ENCODE measurements at regions not wholly inside any gene's neighbourhood (a gene's known extent, or its start where the extent isn't known, plus 50 kb on each side); places are given as distances from the start of the nearest gene placed in this dataset.

GRCh38 chr1:82337635-82338034 lies 536.9 kb downstream of the ADGRL2 start:
- Histone ChIP-seq H3K36me3 (ENCODE audit: insufficient read depth, low read length) (no peaks in the 10 kb centered on the region), H4K20me1 (ENCODE audit: insufficient read depth, low read length) (no peaks in the 10 kb centered on the region), H3K4me1 (ENCODE audit: insufficient read depth, low read length, severe bottlenecking) (no peaks in the 10 kb centered on the region), H3K9me2 (ENCODE audit: low read depth, low read length) (no peaks in the 10 kb centered on the region), H3K27me3 (ENCODE audit: insufficient read depth, low read length) (no peaks in the 10 kb centered on the region), H3K79me2 (ENCODE audit: insufficient read depth, low read length) (no peaks in the 10 kb centered on the region), H3K4me3 (ENCODE audit: low read depth, low read length, poor library complexity, severe bottlenecking) (no peak overlapping the region), H3K27ac (ENCODE audit: low read depth, low read length, poor library complexity, severe bottlenecking) (no peak overlapping the region), H3K4me2 (ENCODE audit: low read length) (no peak overlapping the region), H3K9me3 (ENCODE audit: low read length) (no peaks in the 10 kb centered on the region), H2AFZ (ENCODE audit: low read length) (no peak overlapping the region), H3F3A (ENCODE audit: insufficient read depth, low read length) (no peaks in the 10 kb centered on the region), H3K9ac (ENCODE audit: low read length) (no peak overlapping the region)
- TF ChIP-seq EZH2 (IDR thresholded peaks at IDR 0.05; ENCODE audit: borderline replicate concordance, low read length) (no peak), CTCF (IDR thresholded peaks at IDR 0.05; ENCODE audit: low read length) (no peak)

GRCh38 chr1:82330330-82330729 lies 529.6 kb downstream of the ADGRL2 start:
- H3K9ac ChIP-seq (ENCODE audit: low read length) = no peak overlapping the region

GRCh38 chr1:82329226-82329625 lies 528.5 kb downstream of the ADGRL2 start:
- Histone ChIP-seq H3K27ac (ENCODE audit: low read depth, low read length, poor library complexity, severe bottlenecking) (no peak overlapping the region), H3K4me3 (ENCODE audit: low read depth, low read length, poor library complexity, severe bottlenecking) (no peak overlapping the region), H3K79me2 (ENCODE audit: insufficient read depth, low read length) (no peaks in the 10 kb centered on the region), H3K9me3 (ENCODE audit: low read length) (peaks cover 3% of the 10 kb centered on the region; the same call in 1 of the 2 replicates), H3K4me2 (ENCODE audit: low read length) (no peak overlapping the region), H3K9ac (ENCODE audit: low read length) (no peak overlapping the region), H3K36me3 (ENCODE audit: insufficient read depth, low read length) (no peaks in the 10 kb centered on the region), H4K20me1 (ENCODE audit: insufficient read depth, low read length) (no peaks in the 10 kb centered on the region), H3K9me2 (ENCODE audit: low read depth, low read length) (no peaks in the 10 kb centered on the region), H2AFZ (ENCODE audit: low read length) (no peak overlapping the region), H3K27me3 (ENCODE audit: insufficient read depth, low read length) (no peaks in the 10 kb centered on the region), H3K4me1 (ENCODE audit: insufficient read depth, low read length, severe bottlenecking) (no peaks in the 10 kb centered on the region), H3F3A (ENCODE audit: insufficient read depth, low read length) (no peaks in the 10 kb centered on the region)
- TF ChIP-seq EZH2 (IDR thresholded peaks at IDR 0.05; ENCODE audit: borderline replicate concordance, low read length) (no peak), CTCF (IDR thresholded peaks at IDR 0.05; ENCODE audit: low read length) (no peak)

More at GRCh38 chr1:82330330-82330729, 529.6 kb downstream of the ADGRL2 start:
- TF ChIP-seq CTCF (IDR thresholded peaks at IDR 0.05; ENCODE audit: low read length) (no peak), EZH2 (IDR thresholded peaks at IDR 0.05; ENCODE audit: borderline replicate concordance, low read length) (no peak)
- no peaks in the 10 kb centered on the region for H3F3A ChIP-seq (ENCODE audit: insufficient read depth, low read length)
- no peak overlapping the region for H3K27ac ChIP-seq (ENCODE audit: low read depth, low read length, poor library complexity, severe bottlenecking)
- no peaks in the 10 kb centered on the region for H4K20me1 ChIP-seq (ENCODE audit: insufficient read depth, low read length)
- no peak overlapping the region for H2AFZ ChIP-seq (ENCODE audit: low read length)
- no peaks in the 10 kb centered on the region for H3K9me2 ChIP-seq (ENCODE audit: low read depth, low read length)
- H3K36me3 ChIP-seq (ENCODE audit: insufficient read depth, low read length) = no peaks in the 10 kb centered on the region
- H3K4me1 ChIP-seq (ENCODE audit: insufficient read depth, low read length, severe bottlenecking) = no peaks in the 10 kb centered on the region
- H3K27me3 ChIP-seq (ENCODE audit: insufficient read depth, low read length) = no peaks in the 10 kb centered on the region
- H3K79me2 ChIP-seq (ENCODE audit: insufficient read depth, low read length) = no peaks in the 10 kb centered on the region
- no peak overlapping the region for H3K4me3 ChIP-seq (ENCODE audit: low read depth, low read length, poor library complexity, severe bottlenecking)
- peaks cover 3% of the 10 kb centered on the region; the same call in 1 of the 2 replicates for H3K9me3 ChIP-seq (ENCODE audit: low read length)
- H3K4me2 ChIP-seq (ENCODE audit: low read length) = no peak overlapping the region
